ENCODE measurements at regions not wholly inside any gene's neighbourhood (a gene's known extent, or its start where the extent isn't known, plus 50 kb on each side); places are given as distances from the start of the nearest gene placed in this dataset.

DNA sequence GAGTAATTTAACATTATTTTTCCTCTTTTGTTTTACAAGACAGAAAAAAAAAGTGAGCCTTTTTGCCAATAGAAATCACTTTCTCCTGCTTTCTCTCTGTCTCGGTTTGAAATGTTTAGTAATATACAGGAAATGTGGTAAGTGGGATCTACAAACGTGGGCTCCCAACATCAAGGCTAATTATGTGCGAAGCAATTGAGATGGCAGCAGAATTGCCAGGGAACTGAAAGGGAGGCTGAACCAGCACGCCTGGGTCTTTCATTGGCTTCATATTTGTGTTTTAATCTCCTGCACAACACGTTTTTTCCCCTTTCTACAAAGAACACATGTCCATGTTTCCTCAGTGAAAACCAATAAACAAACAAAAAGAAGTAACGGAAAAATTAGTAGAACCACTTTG lies 743.9 kb upstream of the SOX9 start:
- TF ChIP-seq, protein P1, sequence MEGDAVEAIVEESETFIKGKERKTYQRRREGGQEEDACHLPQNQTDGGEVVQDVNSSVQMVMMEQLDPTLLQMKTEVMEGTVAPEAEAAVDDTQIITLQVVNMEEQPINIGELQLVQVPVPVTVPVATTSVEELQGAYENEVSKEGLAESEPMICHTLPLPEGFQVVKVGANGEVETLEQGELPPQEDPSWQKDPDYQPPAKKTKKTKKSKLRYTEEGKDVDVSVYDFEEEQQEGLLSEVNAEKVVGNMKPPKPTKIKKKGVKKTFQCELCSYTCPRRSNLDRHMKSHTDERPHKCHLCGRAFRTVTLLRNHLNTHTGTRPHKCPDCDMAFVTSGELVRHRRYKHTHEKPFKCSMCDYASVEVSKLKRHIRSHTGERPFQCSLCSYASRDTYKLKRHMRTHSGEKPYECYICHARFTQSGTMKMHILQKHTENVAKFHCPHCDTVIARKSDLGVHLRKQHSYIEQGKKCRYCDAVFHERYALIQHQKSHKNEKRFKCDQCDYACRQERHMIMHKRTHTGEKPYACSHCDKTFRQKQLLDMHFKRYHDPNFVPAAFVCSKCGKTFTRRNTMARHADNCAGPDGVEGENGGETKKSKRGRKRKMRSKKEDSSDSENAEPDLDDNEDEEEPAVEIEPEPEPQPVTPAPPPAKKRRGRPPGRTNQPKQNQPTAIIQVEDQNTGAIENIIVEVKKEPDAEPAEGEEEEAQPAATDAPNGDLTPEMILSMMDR (IDR thresholded peaks at IDR 0.05), result no peak
- no peak for TF ChIP-seq POLR2A (IDR thresholded peaks at IDR 0.05)
